Esophagus muscularis mucosa (tissue), 4 donors: ENCODE measurements at regions not wholly inside any gene's neighbourhood (a gene's known extent, or its start where the extent isn't known, plus 50 kb on each side); places are given as distances from the start of the nearest gene placed in this dataset.

Experiments used
- DNase-seq: peaks from one replicate; pipeline ENCODE4 v3.0.0-alpha.2; 2017; ENCODE audit errors: extremely low spot score
- H3K27ac ChIP-seq, 4 donors: fragments of 200-600 bp; sonication (generic); replicated peaks in 1 of 4; 1 replicate in 3 of 4; 2 replicates in 1 of 4; pipeline ENCODE4 v1.5.1; 2016 to 2019; ENCODE audit warnings: mild to moderate bottlenecking in 1 of 4
- H3K27me3 ChIP-seq, 4 donors: fragments of 200-600 bp; sonication (generic); one replicate each; pipeline versions ENCODE4 v1.5.1 to v1.6.0; 2016 to 2019
- H3K36me3 ChIP-seq, 4 donors: fragments of 200-600 bp; sonication (generic); one replicate each; pipeline ENCODE4 v1.5.1; 2016 to 2019
- H3K4me1 ChIP-seq, 4 donors: fragments of 200-600 bp; sonication (generic); one replicate each; pipeline ENCODE4 v1.5.1; 2016 to 2019
- H3K4me3 ChIP-seq, 4 donors: fragments of 200-600 bp; sonication (generic); 1 replicate in 2 of 4; 2 replicates in 2 of 4; pipeline ENCODE4 v1.5.1; 2016 to 2019; ENCODE audit warnings: mild to moderate bottlenecking in 4 of 4, moderate library complexity in 1 of 4
- H3K9me3 ChIP-seq, 4 donors: fragments of 200-600 bp; sonication (generic); 1 replicate in 3 of 4; 2 replicates in 1 of 4; pipeline ENCODE4 v1.5.1; 2016 to 2019
- EP300 ChIP-seq: sonication (generic); formaldehyde crosslinking; IDR thresholded peaks from one replicate; pipeline ENCODE4 v1.6.1; 2017; ENCODE audit warnings: antibody characterized with exemption
- POLR2A ChIP-seq: fragments of 450-650 bp; IDR thresholded peaks from one replicate; pipeline ENCODE4 v1.6.1; 2017; ENCODE audit warnings: antibody characterized with exemption, moderate library complexity, mild to moderate bottlenecking, low read depth
- POLR2AphosphoS5 ChIP-seq, 2 donors: sonication (generic); formaldehyde crosslinking; IDR thresholded peaks; one replicate each; pipeline ENCODE4 v1.6.1; 2017; ENCODE audit warnings: antibody characterized with exemption in 2 of 2
- WGBS: methylation state at CpG from one replicate; pipeline ENCODE4 v1.1.5; 2018; 5-methylcytosine and 5-hydroxymethylcytosine counted together
- intact Hi-C: fragments of 100-400 bp; cut with DNase I; formaldehyde crosslinking; loops from one replicate; pipeline ENCODE4 v1.15.1; 2023
- TF ChIP-seq, protein P1 (sequence below), 3 experiments: fragments of 200-600 bp in 2 of 3; fragments of 450-650 bp in 1 of 3; sonication (generic) in 2 of 3; IDR thresholded peaks; one replicate each; pipeline ENCODE4 v1.5.1; 2017 to 2019; ENCODE audit warnings: antibody characterized with exemption in 3 of 3, mild to moderate bottlenecking in 2 of 3, moderate library complexity in 1 of 3

DNA sequence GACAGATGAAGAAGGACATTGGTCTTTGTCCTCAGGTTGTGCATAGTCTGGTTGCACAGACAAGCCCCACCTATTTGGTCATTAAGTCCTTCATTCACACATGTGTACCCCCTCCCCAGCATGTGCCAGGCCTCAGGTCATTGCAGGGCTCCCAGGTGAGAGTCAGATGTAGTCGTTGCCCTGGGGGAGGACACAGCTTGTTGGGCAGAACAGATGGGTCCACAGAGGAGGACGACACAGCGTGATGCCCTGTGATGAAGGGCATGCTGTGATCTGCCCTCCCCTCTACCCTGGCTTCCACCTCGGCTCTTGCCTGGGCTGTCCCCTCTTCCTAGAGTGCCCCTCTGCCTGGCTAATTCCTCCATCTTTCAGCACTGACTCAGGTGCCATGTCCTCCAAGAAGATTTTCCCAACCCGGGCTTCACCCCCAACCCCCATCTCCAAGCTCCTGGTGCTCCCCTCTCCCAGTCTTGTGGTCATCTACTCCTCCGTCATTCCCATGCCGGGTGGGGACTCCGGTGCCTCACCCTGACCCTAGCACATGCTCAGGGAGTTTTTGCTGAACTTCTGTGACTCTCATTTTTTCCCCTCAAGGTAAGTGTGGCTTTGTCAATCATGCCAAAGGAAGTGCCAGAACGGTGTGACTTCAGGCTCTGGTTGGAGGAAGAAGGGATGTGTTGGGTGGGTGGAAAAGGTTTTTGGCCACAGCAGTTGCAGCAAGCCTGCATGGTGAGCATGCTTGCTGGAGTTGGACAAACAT is 220.5 kb downstream of the FOXD2 start:
- intact Hi-C loops = no loop called here
- H3K9me3 ChIP-seq = no peaks in the 10 kb centered on the region
- H3K27ac ChIP-seq = no peak overlapping the region
- H3K27me3 ChIP-seq = peaks cover 0 to 34% (median 0%) of the 10 kb centered on the region in 4 donors
- H3K36me3 ChIP-seq = no peaks in the 10 kb centered on the region
- DNase-seq = no peak
- no peak overlapping the region for H3K4me3 ChIP-seq
- 79% methylated on average over 9 of the region's 9 CpGs for WGBS
- H3K4me1 ChIP-seq = peaks cover 0 to 6% (median 0%) of the 10 kb centered on the region in 4 donors
- TF ChIP-seq POLR2A = no peak

DNA sequence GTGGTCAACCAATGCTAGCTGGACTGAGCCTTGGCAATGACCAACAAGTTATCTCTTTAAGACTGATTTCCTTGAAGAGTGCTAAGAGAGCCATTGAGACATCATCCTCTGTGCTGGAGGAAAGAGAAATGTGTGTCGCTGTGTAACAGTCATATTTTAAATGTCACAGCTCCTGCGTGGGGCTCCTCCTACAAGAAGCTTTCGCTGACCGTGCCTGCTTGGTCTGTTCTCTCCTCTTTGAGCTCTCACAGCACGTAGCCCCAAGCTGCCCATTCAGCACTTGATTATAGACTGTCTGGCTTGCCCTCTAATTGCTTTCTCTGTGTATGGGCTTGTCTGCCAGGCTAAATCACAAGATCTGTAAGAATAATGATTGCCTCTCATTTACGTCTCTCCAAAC is 221.3 kb downstream of the FOXD2 start:
- Histone ChIP-seq H3K27me3 (peaks cover 0 to 27% (median 0%) of the 10 kb centered on the region in 4 donors), H3K36me3 (no peaks in the 10 kb centered on the region), H3K4me1 (peaks cover 0 to 6% (median 0%) of the 10 kb centered on the region in 4 donors), H3K27ac (no peak overlapping the region), H3K9me3 (no peaks in the 10 kb centered on the region), H3K4me3 (no peak overlapping the region)
- no peak for TF ChIP-seq POLR2A
- TF ChIP-seq EP300 = no peak
- TF ChIP-seq, protein P1, sequence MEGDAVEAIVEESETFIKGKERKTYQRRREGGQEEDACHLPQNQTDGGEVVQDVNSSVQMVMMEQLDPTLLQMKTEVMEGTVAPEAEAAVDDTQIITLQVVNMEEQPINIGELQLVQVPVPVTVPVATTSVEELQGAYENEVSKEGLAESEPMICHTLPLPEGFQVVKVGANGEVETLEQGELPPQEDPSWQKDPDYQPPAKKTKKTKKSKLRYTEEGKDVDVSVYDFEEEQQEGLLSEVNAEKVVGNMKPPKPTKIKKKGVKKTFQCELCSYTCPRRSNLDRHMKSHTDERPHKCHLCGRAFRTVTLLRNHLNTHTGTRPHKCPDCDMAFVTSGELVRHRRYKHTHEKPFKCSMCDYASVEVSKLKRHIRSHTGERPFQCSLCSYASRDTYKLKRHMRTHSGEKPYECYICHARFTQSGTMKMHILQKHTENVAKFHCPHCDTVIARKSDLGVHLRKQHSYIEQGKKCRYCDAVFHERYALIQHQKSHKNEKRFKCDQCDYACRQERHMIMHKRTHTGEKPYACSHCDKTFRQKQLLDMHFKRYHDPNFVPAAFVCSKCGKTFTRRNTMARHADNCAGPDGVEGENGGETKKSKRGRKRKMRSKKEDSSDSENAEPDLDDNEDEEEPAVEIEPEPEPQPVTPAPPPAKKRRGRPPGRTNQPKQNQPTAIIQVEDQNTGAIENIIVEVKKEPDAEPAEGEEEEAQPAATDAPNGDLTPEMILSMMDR (IDR thresholded peaks at IDR 0.05) = no peak
- no peak for TF ChIP-seq POLR2AphosphoS5 (IDR thresholded peaks at IDR 0.05)
- intact Hi-C loops = no loop called here
- DNase-seq = no peak
- 76% methylated on average over 6 of the region's 6 CpGs for WGBS

DNA sequence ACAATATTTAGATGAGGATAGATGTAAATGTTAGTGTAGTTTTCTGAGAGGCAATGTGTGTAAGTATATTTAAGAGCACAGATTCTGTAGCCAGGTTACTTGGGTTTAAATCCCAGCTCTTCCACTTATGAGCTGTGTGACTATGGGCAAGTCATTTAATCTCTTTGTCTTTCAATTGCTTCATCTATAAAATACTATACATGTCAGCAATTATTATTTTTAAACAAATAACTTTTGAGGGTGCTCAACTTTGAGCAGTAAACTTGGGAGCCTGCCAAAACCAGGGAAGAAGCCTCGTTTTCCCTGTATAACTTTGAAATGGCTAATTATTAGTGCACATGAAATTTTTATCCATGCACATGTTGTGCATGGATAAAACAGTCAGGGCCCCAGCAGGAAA is 222.8 kb downstream of the FOXD2 start:
- WGBS = 43% methylated on average over 1 of the region's 1 CpG
- H3K9me3 ChIP-seq = no peaks in the 10 kb centered on the region
- H3K27me3 ChIP-seq = peaks cover 0 to 22% (median 0%) of the 10 kb centered on the region in 4 donors
- TF ChIP-seq, protein P1 (IDR thresholded peaks at IDR 0.05) = no peak
- TF ChIP-seq POLR2A (no peak), EP300 (no peak), POLR2AphosphoS5 (IDR thresholded peaks at IDR 0.05) (no peak)
- no peaks in the 10 kb centered on the region for H3K36me3 ChIP-seq
- no peak overlapping the region for H3K4me3 ChIP-seq
- intact Hi-C loops = no loop called here
- no peak for DNase-seq
- H3K4me1 ChIP-seq = peaks cover 0 to 6% (median 0%) of the 10 kb centered on the region in 4 donors
- no peak overlapping the region for H3K27ac ChIP-seq

DNA sequence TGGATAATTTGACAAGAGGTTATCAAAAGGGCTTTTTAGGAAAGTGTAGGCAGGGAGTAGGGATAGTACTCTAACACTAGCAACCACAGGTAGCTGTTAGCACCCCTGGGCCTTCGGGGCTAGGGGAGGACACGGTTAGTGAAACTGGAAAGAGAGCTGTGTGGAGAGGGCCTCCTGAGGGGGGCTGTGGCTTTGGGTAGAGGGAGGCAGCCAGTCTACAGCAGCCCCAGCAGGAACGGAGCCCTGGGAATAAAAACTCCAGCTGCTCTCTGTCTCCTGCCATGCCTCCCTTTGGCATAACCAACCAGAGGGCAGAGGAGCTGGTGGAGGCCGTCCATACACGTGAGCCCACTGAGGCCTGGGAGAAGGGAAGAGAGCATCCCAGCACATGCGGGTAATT is 223.2 kb downstream of the FOXD2 start:
- 74% methylated on average over 6 of the region's 6 CpGs for WGBS
- DNase-seq = no peak
- intact Hi-C loops = no loop called here
- H3K9me3 ChIP-seq = no peaks in the 10 kb centered on the region
- H3K27ac ChIP-seq = no peak overlapping the region
- TF ChIP-seq POLR2AphosphoS5 (IDR thresholded peaks at IDR 0.05) (no peak), POLR2A (no peak)
- H3K4me3 ChIP-seq = no peak overlapping the region
- H3K4me1 ChIP-seq = peaks cover 0 to 6% (median 0%) of the 10 kb centered on the region in 4 donors
- H3K36me3 ChIP-seq = no peaks in the 10 kb centered on the region
- H3K27me3 ChIP-seq = peaks cover 0 to 18% (median 0%) of the 10 kb centered on the region in 4 donors

DNA sequence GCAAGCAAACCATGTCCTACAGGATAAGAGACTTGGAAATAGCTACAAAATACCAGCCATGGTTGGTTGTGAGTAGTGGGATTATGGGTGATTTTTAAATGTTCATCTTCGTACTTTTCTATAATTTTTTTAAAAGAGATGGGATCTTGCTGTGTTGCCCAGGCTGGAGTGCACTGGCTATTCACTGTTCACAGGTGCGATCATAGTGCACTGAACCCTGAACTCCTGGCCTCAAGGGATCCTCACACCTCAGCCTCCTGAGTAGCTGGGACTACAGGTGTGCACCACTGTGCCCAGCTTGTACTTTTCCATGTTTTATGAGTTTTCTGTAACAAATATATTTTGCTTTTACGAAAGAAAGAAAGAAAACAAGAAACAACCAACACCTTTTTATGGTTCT is 224.2 kb downstream of the FOXD2 start:
- intact Hi-C loops = no loop called here
- Histone ChIP-seq H3K36me3 (no peaks in the 10 kb centered on the region), H3K4me1 (peaks cover 0 to under 1% (median 0%) of the 10 kb centered on the region in 4 donors), H3K9me3 (no peaks in the 10 kb centered on the region), H3K27me3 (peaks cover 0 to 15% (median 0%) of the 10 kb centered on the region in 4 donors), H3K4me3 (no peak overlapping the region), H3K27ac (no peak overlapping the region)
- DNase-seq = no peak
- 97% methylated on average over 3 of the region's 3 CpGs for WGBS
- TF ChIP-seq, protein P1 (IDR thresholded peaks at IDR 0.05) = no peak
- no peak for TF ChIP-seq POLR2AphosphoS5 (IDR thresholded peaks at IDR 0.05)
- TF ChIP-seq POLR2A = no peak
- TF ChIP-seq EP300 = no peak
